SU-DHL-6 (cell line): ENCODE measurements at regions not wholly inside any gene's neighbourhood (a gene's known extent, or its start where the extent isn't known, plus 50 kb on each side); places are given as distances from the start of the nearest gene placed in this dataset.

Source experiments
- CTCF ChIP-seq: fragments of 200-600 bp; sonication (generic); IDR thresholded peaks from one replicate; pipeline ENCODE4 v1.5.1; 2017; ENCODE audit warnings: antibody characterized with exemption, mild to moderate bottlenecking, low read length, moderate library complexity; ENCODE audit not compliant: insufficient read depth, poor library complexity, severe bottlenecking
- EZH2phosphoT487 ChIP-seq: fragments of 200-600 bp; sonication (generic), shearing (Covaris generic); conservative IDR thresholded peaks from 2 replicates; pipeline ENCODE4 v1.6.1; 2018; ENCODE audit warnings: mild to moderate bottlenecking, antibody characterized with exemption, low read length, moderate library complexity, mixed read lengths

- TF ChIP-seq CTCF = no peak
- TF ChIP-seq EZH2phosphoT487 = no peak
These were observed 148.1 kb upstream of the SERPINE2 start for GRCh38 chr2:224187220-224187619.
